IMR-90 (cell line): ENCODE measurements at regions not wholly inside any gene's neighbourhood (a gene's known extent, or its start where the extent isn't known, plus 50 kb on each side); places are given as distances from the start of the nearest gene placed in this dataset.

ENCODE experiments used
- ATAC-seq: fragments of 200-7000 bp; cut with Tn5 transposase; 2 replicates; pipeline ENCODE4 v1.9.1; 2020; ENCODE audit warnings: low read depth, mild to moderate bottlenecking, moderate library complexity
- BruUV-seq: library from RNA; stranded (reverse); fragments of 400-500 nt; replicated peaks from 2 replicates; lab custom pipeline; 2021; lab: Mats Ljungman, UMichigan
- CTCF ChIA-PET: fragments of 300-600 bp; formaldehyde crosslinking; extraction: SDS; loops from one replicate; lab custom pipeline; 2021; ENCODE audit warnings: antibody characterized with exemption; lab: Yijun Ruan, JAX
- POLR2A ChIA-PET: fragments of 300-600 bp; sonication (Branson Sonifier 250); formaldehyde crosslinking; loops from one replicate; lab custom pipeline; 2022; ENCODE audit warnings: antibody characterized with exemption; ENCODE audit not compliant: unreplicated experiment; lab: Charles Lee
- DNase-seq: peaks from one replicate; pipeline ENCODE4 v3.0.0; 2013
- H2AFZ ChIP-seq: replicated peaks from 2 replicates; pipeline ENCODE3; 2013; ENCODE audit warnings: low read length, mild to moderate bottlenecking; ENCODE audit not compliant: poor library complexity
- H2AK5ac ChIP-seq: 2 replicates; pipeline ENCODE4 v1.6.1; 2013; ENCODE audit warnings: low read depth, low read length, inconsistent platforms
- H2AK9ac ChIP-seq: replicated peaks from 2 replicates; pipeline ENCODE3; 2013; ENCODE audit warnings: mild to moderate bottlenecking, low read depth, low read length, moderate library complexity; ENCODE audit not compliant: poor library complexity
- H2BK120ac ChIP-seq: 2 replicates; pipeline ENCODE4 v1.6.1; 2013; ENCODE audit warnings: low read depth, low read length, inconsistent platforms
- H2BK15ac ChIP-seq: 3 replicates; pipeline ENCODE4 v1.6.1; 2013; ENCODE audit warnings: low read depth, low read length, inconsistent platforms
- H2BK20ac ChIP-seq: 2 replicates; pipeline ENCODE4 v1.6.1; 2013; ENCODE audit warnings: low read depth, mild to moderate bottlenecking, inconsistent platforms, low read length, moderate library complexity
- H2BK5ac ChIP-seq: 2 replicates; pipeline ENCODE4 v1.6.1; 2013; ENCODE audit warnings: mild to moderate bottlenecking, low read depth, low read length, inconsistent platforms; ENCODE audit not compliant: poor library complexity, severe bottlenecking
- H3K14ac ChIP-seq: replicated peaks from 2 replicates; pipeline ENCODE4 v1.6.1; 2013; ENCODE audit warnings: low read depth, low read length, inconsistent platforms
- H3K18ac ChIP-seq: 2 replicates; pipeline ENCODE4 v1.6.1; 2013; ENCODE audit warnings: low read depth, low read length, control low read depth
- H3K23ac ChIP-seq: 2 replicates; pipeline ENCODE4 v1.6.1; 2013; ENCODE audit warnings: low read depth, low read length, inconsistent platforms
- H3K27ac ChIP-seq: 2 replicates; pipeline ENCODE4 v1.5.1; 2013; ENCODE audit warnings: mild to moderate bottlenecking, control low read depth, low read length; ENCODE audit not compliant: insufficient read depth
- H3K27me3 ChIP-seq: 2 replicates; pipeline ENCODE4 v1.6.1; 2013; ENCODE audit warnings: low read length; ENCODE audit not compliant: control insufficient read depth, insufficient read depth
- H3K36me3 ChIP-seq: 2 replicates; pipeline ENCODE4 v1.6.1; 2013; ENCODE audit warnings: low read length, mixed read lengths; ENCODE audit not compliant: control insufficient read depth, insufficient read depth
- H3K4ac ChIP-seq: 2 replicates; pipeline ENCODE4 v1.6.1; 2013; ENCODE audit warnings: low read depth, low read length, inconsistent platforms
- H3K4me1 ChIP-seq: 2 replicates; pipeline ENCODE4 v1.6.1; 2013; ENCODE audit warnings: low read length, mixed read lengths; ENCODE audit not compliant: control insufficient read depth, insufficient read depth
- H3K4me2 ChIP-seq: 2 replicates; pipeline ENCODE4 v1.6.1; 2013; ENCODE audit warnings: low read depth, mild to moderate bottlenecking, control low read depth, low read length, moderate library complexity
- H3K4me3 ChIP-seq: 2 replicates; pipeline ENCODE4 v1.5.1; 2013; ENCODE audit warnings: low read depth, mild to moderate bottlenecking, control low read depth, low read length, moderate library complexity; ENCODE audit not compliant: insufficient read depth
- H3K56ac ChIP-seq: 2 replicates; pipeline ENCODE4 v1.6.1; 2013; ENCODE audit warnings: low read length, inconsistent platforms; ENCODE audit not compliant: insufficient read depth; ENCODE audit errors: extremely low read depth
- H3K79me1 ChIP-seq, 2 experiments: 2 replicates each; pipeline ENCODE4 v1.6.1; 2013; ENCODE audit warnings: low read length in 2 of 2, inconsistent platforms in 1 of 2, low read depth in 1 of 2
- H3K9ac ChIP-seq: 2 replicates; pipeline ENCODE4 v1.6.1; 2013; ENCODE audit warnings: low read depth, low read length, control low read depth
- H3K9me1 ChIP-seq: 2 replicates; pipeline ENCODE4 v1.6.1; 2013; ENCODE audit warnings: low read length, inconsistent platforms; ENCODE audit not compliant: insufficient read depth
- H3K9me3 ChIP-seq: 2 replicates; pipeline ENCODE4 v1.6.1; 2013; ENCODE audit warnings: low read length; ENCODE audit not compliant: control insufficient read depth, insufficient read depth
- H4K20me1 ChIP-seq: 2 replicates; pipeline ENCODE4 v1.6.1; 2013; ENCODE audit warnings: low read length, inconsistent platforms; ENCODE audit not compliant: insufficient read depth
- H4K5ac ChIP-seq: 2 replicates; pipeline ENCODE4 v1.6.1; 2013; ENCODE audit warnings: mild to moderate bottlenecking, low read depth, low read length, control low read depth
- H4K8ac ChIP-seq, 2 experiments: 2 replicates each; pipeline ENCODE4 v1.6.1; 2013; ENCODE audit warnings: low read depth in 2 of 2, low read length in 2 of 2, control low read depth in 1 of 2, inconsistent platforms in 1 of 2
- H4K91ac ChIP-seq: 2 replicates; pipeline ENCODE4 v1.6.1; 2013; ENCODE audit warnings: low read depth, low read length, inconsistent platforms; ENCODE audit not compliant: insufficient read depth
- BHLHE40 ChIP-seq: fragments of 150-350 bp; IDR thresholded peaks from 2 replicates; pipeline ENCODE4 v1.6.1; 2016; ENCODE audit warnings: mild to moderate bottlenecking, low read depth, low read length
- CEBPB ChIP-seq: IDR thresholded peaks from 2 replicates; pipeline ENCODE4 v1.6.1; 2012; ENCODE audit warnings: low read depth, low read length, improper control_type of control experiment
- CHD1 ChIP-seq: IDR thresholded peaks from 2 replicates; pipeline ENCODE4 v1.6.1; 2012; ENCODE audit warnings: low read depth, low read length, improper control_type of control experiment
- FOS ChIP-seq: fragments of 150-350 bp; IDR thresholded peaks from 2 replicates; pipeline ENCODE4 v1.6.1; 2016; ENCODE audit warnings: low read depth, low read length
- MAFK ChIP-seq: IDR thresholded peaks from 2 replicates; pipeline ENCODE4 v1.6.1; 2012; ENCODE audit warnings: low read depth, low read length, improper control_type of control experiment
- MAZ ChIP-seq: IDR thresholded peaks from 2 replicates; pipeline ENCODE4 v1.6.1; 2012; ENCODE audit warnings: low read depth, mild to moderate bottlenecking, low read length, improper control_type of control experiment, moderate library complexity, borderline replicate concordance
- MXI1 ChIP-seq: IDR thresholded peaks from 2 replicates; pipeline ENCODE4 v1.6.1; 2012; ENCODE audit warnings: low read depth, mild to moderate bottlenecking, low read length, moderate library complexity, borderline replicate concordance
- NFE2L2 ChIP-seq: fragments of 150-350 bp; IDR thresholded peaks from 2 replicates; pipeline ENCODE4 v1.6.1; 2016; ENCODE audit warnings: low read depth, mild to moderate bottlenecking, low read length
- POLR2A ChIP-seq: IDR thresholded peaks from 2 replicates; pipeline ENCODE4 v1.6.1; 2012; ENCODE audit warnings: mild to moderate bottlenecking, low read depth, low read length
- RAD21 ChIP-seq: IDR thresholded peaks from 2 replicates; pipeline ENCODE4 v1.6.1; 2012; ENCODE audit warnings: low read length, improper control_type of control experiment
- RCOR1 ChIP-seq: IDR thresholded peaks from 2 replicates; pipeline ENCODE4 v1.6.1; 2012; ENCODE audit warnings: mild to moderate bottlenecking, low read length, improper control_type of control experiment; ENCODE audit not compliant: insufficient replicate concordance
- RFX5 ChIP-seq: IDR thresholded peaks from 2 replicates; pipeline ENCODE4 v1.8.0; 2012; ENCODE audit warnings: low read depth, mild to moderate bottlenecking, low read length, moderate library complexity
- SMC3 ChIP-seq: fragments of 150-350 bp; IDR thresholded peaks from 2 replicates; pipeline ENCODE4 v1.6.1; 2016; ENCODE audit warnings: low read depth, mild to moderate bottlenecking, antibody characterized with exemption, low read length, moderate library complexity
- WGBS, 2 experiments: methylation state at CpG; one replicate each; pipeline versions ENCODE4 v1.1.5 to v1.1.7; 2013; ENCODE audit warnings: missing lambda C conversion rate in 2 of 2; ENCODE audit not compliant: insufficient read length in 1 of 2; ENCODE audit errors: extremely low coverage in 2 of 2; 5-methylcytosine and 5-hydroxymethylcytosine counted together
- dilution Hi-C: fragments of 300-500 bp; cut with HindIII; formaldehyde crosslinking; loops from one replicate; pipeline ENCODE4 v1.14.3; 2018; ENCODE audit warnings: low sequenced_read_pairs; ENCODE audit not compliant: unreplicated experiment
- in situ Hi-C: fragments of 300-500 bp; cut with MboI; formaldehyde crosslinking; loops from 3 replicates; pipeline ENCODE4 v1.14.3; 2019; ENCODE audit warnings: low sequenced_read_pairs, inconsistent platforms, mixed read lengths
- intact Hi-C: fragments of 100-400 bp; cut with micrococcal nuclease; formaldehyde crosslinking; loops from 2 replicates; pipeline ENCODE4 v1.10.0; 2022
- TF ChIP-seq, protein P1 (sequence below): fragments of 150-350 bp; IDR thresholded peaks from 2 replicates; pipeline ENCODE4 v1.6.1; 2017; ENCODE audit warnings: mild to moderate bottlenecking, antibody characterized with exemption, low read length, low read depth
- TF ChIP-seq, protein P2 (sequence below): fragments of 150-350 bp; IDR thresholded peaks from 2 replicates; pipeline ENCODE4 v1.6.1; 2016; ENCODE audit warnings: low read depth, mild to moderate bottlenecking, low read length, moderate library complexity, borderline replicate concordance
- TF ChIP-seq, protein P3 (sequence below): conservative IDR thresholded peaks from 2 replicates; pipeline ENCODE4 v1.5.1; 2012; ENCODE audit warnings: mild to moderate bottlenecking, low read depth, low read length, improper control_type of control experiment

DNA sequence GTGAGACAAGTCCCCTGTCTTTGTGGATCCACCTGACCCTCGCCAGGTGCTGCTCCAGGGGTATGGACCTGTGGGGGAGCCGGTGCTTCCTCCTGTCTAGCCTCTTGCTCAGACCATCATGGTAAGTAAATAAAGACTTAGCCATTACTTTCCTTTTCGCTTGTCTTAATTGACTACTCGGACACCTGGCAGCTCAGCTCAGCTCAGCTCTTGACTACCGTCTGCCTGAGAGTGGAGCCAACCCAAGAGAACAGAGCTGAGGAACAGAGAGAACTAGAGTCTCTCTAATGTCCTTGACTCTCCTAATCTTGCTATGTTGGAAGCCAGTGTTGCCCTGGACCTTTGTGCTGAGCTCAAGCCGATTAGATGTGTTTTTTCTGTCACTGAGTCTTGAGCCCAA is 170.3 kb upstream of the CXCR4 start:
- H2AFZ ChIP-seq, result no peak overlapping the region
- no TSS peak for BruUV-seq
- no peak overlapping the region for H4K8ac ChIP-seq
- no peak overlapping the region for H3K4me3 ChIP-seq
- H3K18ac ChIP-seq, result no peak overlapping the region
- DNase-seq (no peak), ATAC-seq (no peak)
- TF ChIP-seq RCOR1 (no peak), MAFK (no peak), RFX5 (no peak), POLR2A (no peak), RAD21 (no peak), FOS (no peak), MAZ (no peak), BHLHE40 (no peak), MXI1 (no peak), CHD1 (no peak), CEBPB (no peak), SMC3 (no peak), NFE2L2 (no peak)
- TF ChIP-seq, protein P1, sequence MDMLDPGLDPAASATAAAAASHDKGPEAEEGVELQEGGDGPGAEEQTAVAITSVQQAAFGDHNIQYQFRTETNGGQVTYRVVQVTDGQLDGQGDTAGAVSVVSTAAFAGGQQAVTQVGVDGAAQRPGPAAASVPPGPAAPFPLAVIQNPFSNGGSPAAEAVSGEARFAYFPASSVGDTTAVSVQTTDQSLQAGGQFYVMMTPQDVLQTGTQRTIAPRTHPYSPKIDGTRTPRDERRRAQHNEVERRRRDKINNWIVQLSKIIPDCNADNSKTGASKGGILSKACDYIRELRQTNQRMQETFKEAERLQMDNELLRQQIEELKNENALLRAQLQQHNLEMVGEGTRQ, result no peak
- TF ChIP-seq, protein P2, sequence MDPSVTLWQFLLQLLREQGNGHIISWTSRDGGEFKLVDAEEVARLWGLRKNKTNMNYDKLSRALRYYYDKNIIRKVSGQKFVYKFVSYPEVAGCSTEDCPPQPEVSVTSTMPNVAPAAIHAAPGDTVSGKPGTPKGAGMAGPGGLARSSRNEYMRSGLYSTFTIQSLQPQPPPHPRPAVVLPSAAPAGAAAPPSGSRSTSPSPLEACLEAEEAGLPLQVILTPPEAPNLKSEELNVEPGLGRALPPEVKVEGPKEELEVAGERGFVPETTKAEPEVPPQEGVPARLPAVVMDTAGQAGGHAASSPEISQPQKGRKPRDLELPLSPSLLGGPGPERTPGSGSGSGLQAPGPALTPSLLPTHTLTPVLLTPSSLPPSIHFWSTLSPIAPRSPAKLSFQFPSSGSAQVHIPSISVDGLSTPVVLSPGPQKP, result no peak
- TF ChIP-seq, protein P3, sequence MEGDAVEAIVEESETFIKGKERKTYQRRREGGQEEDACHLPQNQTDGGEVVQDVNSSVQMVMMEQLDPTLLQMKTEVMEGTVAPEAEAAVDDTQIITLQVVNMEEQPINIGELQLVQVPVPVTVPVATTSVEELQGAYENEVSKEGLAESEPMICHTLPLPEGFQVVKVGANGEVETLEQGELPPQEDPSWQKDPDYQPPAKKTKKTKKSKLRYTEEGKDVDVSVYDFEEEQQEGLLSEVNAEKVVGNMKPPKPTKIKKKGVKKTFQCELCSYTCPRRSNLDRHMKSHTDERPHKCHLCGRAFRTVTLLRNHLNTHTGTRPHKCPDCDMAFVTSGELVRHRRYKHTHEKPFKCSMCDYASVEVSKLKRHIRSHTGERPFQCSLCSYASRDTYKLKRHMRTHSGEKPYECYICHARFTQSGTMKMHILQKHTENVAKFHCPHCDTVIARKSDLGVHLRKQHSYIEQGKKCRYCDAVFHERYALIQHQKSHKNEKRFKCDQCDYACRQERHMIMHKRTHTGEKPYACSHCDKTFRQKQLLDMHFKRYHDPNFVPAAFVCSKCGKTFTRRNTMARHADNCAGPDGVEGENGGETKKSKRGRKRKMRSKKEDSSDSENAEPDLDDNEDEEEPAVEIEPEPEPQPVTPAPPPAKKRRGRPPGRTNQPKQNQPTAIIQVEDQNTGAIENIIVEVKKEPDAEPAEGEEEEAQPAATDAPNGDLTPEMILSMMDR, result no peak
- dilution Hi-C loops, result no loop called here
- no peaks in the 10 kb centered on the region for H4K20me1 ChIP-seq
- no peak overlapping the region for H3K23ac ChIP-seq
- H4K91ac ChIP-seq, result no peak overlapping the region
- H3K4me2 ChIP-seq, result no peak overlapping the region
- H2BK15ac ChIP-seq, result no peak overlapping the region
- ChIA-PET CTCF (no interaction called here), POLR2A (no interaction called here)
- intact Hi-C loops, result no loop called here
- H2BK5ac ChIP-seq, result no peak overlapping the region
- no peak overlapping the region for H2BK120ac ChIP-seq
- H3K14ac ChIP-seq, result no peak overlapping the region
- H3K27me3 ChIP-seq, result no peaks in the 10 kb centered on the region
- no peaks in the 10 kb centered on the region for H3K79me1 ChIP-seq
- H2AK5ac ChIP-seq, result no peak overlapping the region
- no peak overlapping the region for H4K5ac ChIP-seq
- no peak overlapping the region for H2AK9ac ChIP-seq
- no peak overlapping the region for H3K9ac ChIP-seq
- H2BK20ac ChIP-seq, result no peak overlapping the region
- in situ Hi-C loops, result no loop called here
- H3K27ac ChIP-seq, result no peak overlapping the region
- no peak overlapping the region for H3K4ac ChIP-seq
- H3K9me1 ChIP-seq, result no peaks in the 10 kb centered on the region
- no peak overlapping the region for H3K56ac ChIP-seq
- H3K36me3 ChIP-seq, result no peaks in the 10 kb centered on the region
- no peaks in the 10 kb centered on the region for H3K9me3 ChIP-seq
- WGBS, 2 experiments, result 67% methylated on average over 4 of the region's 6 CpGs; no CpG with 5 or more reads in 1 of the 2 experiments
- H3K4me1 ChIP-seq, result no peaks in the 10 kb centered on the region
